ENCODE measurements at regions not wholly inside any gene's neighbourhood (a gene's known extent, or its start where the extent isn't known, plus 50 kb on each side); places are given as distances from the start of the nearest gene placed in this dataset.

GRCh38 chr1:94654919-94655318 is 113.4 kb upstream of the F3 start:
- no peak for TF ChIP-seq CTCF (IDR thresholded peaks at IDR 0.05; ENCODE audit: low read length, missing control alignments)
- DNase-seq (ENCODE audit: low read depth), result no peak
- no peak overlapping the region for H3K4me3 ChIP-seq (replicated peaks; ENCODE audit: low read depth, low read length)

GRCh38 chr1:94654459-94654858 is 112.9 kb upstream of the F3 start:
- no peak overlapping the region for H3K4me3 ChIP-seq (replicated peaks; ENCODE audit: low read depth, low read length)
- no peak for TF ChIP-seq CTCF (IDR thresholded peaks at IDR 0.05; ENCODE audit: low read length, missing control alignments)
- DNase-seq (ENCODE audit: low read depth), result no peak

GRCh38 chr1:94654031-94654430 is 112.5 kb upstream of the F3 start:
- TF ChIP-seq CTCF (IDR thresholded peaks at IDR 0.05; ENCODE audit: low read length, missing control alignments), result no peak
- peak; percentile 54 for DNase-seq (ENCODE audit: low read depth)
- no peak overlapping the region for H3K4me3 ChIP-seq (replicated peaks; ENCODE audit: low read depth, low read length)

DNA sequence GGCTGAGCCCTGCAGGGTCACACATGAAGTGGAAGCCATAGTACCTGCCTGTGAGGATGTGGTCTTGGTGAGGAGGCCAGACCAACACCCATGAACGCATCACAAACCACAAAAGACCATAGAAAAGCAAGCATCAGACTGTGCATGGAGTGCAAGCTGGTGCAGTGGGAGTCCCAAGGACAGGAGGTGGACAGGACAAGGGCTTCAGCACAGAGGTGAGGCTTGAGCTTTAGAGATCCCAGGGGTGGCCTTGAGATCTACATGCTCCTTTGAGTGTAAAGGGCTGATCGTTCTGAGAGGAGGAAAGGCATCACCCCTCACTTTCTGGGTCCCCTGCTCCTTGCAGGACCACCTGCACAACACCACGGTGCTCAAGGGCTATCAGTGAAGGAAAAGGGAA is 111.9 kb upstream of the F3 start:
- H3K4me3 ChIP-seq (replicated peaks; ENCODE audit: low read depth, low read length), result no peak overlapping the region
- DNase-seq (ENCODE audit: low read depth), result no peak
- TF ChIP-seq CTCF (IDR thresholded peaks at IDR 0.05; ENCODE audit: low read length, missing control alignments), result no peak

DNA sequence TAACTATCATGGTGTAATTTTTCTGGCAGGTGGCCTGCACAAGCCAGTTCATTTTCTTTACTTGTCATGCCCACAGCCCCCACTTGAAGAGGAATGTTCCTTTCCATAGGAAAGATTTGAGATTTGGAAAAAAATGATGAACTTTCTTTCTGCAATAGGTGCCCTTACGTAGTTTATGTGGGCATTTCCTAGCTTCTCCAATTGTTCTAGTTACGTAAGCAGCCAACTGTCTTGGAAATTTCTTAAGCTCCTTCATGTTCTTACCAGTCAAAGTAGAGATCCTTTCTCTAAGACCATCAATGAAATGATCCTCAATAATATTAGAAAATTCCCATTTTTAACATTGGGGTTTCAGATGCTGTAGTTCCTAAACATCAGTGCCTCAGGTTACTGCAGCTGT is 109.5 kb upstream of the F3 start:
- no peak overlapping the region for H3K4me3 ChIP-seq (replicated peaks; ENCODE audit: low read depth, low read length)
- TF ChIP-seq CTCF (IDR thresholded peaks at IDR 0.05; ENCODE audit: low read length, missing control alignments), result no peak
- peak; percentile 21 for DNase-seq (ENCODE audit: low read depth)

DNA sequence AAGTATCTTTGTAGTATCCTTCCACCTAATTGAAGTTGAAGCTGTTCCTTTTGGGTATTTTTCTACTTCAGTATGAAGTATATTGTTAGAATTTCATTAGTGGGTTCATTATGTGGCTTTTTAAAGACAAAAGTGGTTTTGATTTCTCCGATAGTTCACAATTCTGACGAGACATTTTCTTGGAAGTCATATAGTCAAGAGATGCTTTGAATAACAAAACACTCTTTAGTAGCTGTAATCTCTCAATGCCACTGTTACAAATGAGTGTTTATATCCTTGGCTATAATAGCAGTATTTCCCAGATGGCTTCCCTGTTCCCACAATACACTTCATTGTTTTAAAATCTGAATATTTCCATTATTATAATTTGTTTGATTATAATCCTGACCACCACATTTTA is 108.7 kb upstream of the F3 start:
- no peak for TF ChIP-seq CTCF (IDR thresholded peaks at IDR 0.05; ENCODE audit: low read length, missing control alignments)
- no peak for DNase-seq (ENCODE audit: low read depth)
- no peak overlapping the region for H3K4me3 ChIP-seq (replicated peaks; ENCODE audit: low read depth, low read length)

DNA sequence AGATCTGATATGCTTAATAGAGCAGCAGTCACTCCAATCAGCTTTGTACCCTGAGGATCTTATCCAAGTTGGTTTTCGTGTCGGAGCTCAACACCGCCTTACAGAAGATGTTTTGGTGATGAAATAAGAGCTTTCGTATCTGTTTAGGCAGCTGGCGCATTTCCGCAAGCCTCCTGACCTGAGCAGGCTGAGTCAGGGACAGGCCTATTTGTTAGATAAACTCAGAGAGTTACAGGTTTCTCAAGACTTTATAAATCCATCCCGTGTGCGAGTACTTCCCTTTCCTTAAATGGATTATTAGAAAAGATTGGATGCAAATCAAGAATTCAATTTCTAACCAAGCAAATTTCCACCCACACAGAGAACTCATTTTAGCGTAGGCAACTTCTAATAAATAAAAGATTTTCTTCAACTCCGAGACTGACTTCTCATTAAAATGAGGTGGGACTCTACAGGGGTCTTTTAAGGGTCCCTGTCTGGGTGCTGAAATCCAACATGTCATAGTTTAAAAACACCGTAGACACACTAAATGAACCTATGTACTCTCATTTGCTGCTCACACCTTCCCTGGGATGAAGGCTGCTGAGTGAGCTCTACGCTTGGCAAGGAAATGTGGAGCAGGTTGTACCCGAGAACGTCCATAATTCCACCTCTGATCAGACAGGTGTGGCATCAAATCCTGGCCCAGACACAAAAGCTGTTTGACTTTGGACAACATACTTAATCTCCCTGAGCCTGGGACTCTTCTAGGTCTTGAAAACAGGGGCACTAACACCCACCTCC is 106.9 kb upstream of the F3 start:
- H3K4me3 ChIP-seq (replicated peaks; ENCODE audit: low read depth, low read length), result no peak overlapping the region
- TF ChIP-seq CTCF (IDR thresholded peaks at IDR 0.05; ENCODE audit: low read length, missing control alignments), result no peak
- DNase-seq (ENCODE audit: low read depth), result peak; percentile 99

Measured in fibroblast of pulmonary artery (primary cell).